IMR-90 (cell line): ENCODE measurements at regions not wholly inside any gene's neighbourhood (a gene's known extent, or its start where the extent isn't known, plus 50 kb on each side); places are given as distances from the start of the nearest gene placed in this dataset.

Experiments used
- ATAC-seq: fragments of 200-7000 bp; cut with Tn5 transposase; 2 replicates; pipeline ENCODE4 v1.9.1; 2020; ENCODE audit warnings: low read depth, mild to moderate bottlenecking, moderate library complexity
- BruUV-seq: library from RNA; stranded (reverse); fragments of 400-500 nt; replicated peaks from 2 replicates; lab custom pipeline; 2021; lab: Mats Ljungman, UMichigan
- CTCF ChIA-PET: fragments of 300-600 bp; formaldehyde crosslinking; extraction: SDS; loops from one replicate; lab custom pipeline; 2021; ENCODE audit warnings: antibody characterized with exemption; lab: Yijun Ruan, JAX
- POLR2A ChIA-PET: fragments of 300-600 bp; sonication (Branson Sonifier 250); formaldehyde crosslinking; loops from one replicate; lab custom pipeline; 2022; ENCODE audit warnings: antibody characterized with exemption; ENCODE audit not compliant: unreplicated experiment; lab: Charles Lee
- DNase-seq: peaks from one replicate; pipeline ENCODE4 v3.0.0; 2013
- H2AFZ ChIP-seq: replicated peaks from 2 replicates; pipeline ENCODE3; 2013; ENCODE audit warnings: low read length, mild to moderate bottlenecking; ENCODE audit not compliant: poor library complexity
- H2AK5ac ChIP-seq: 2 replicates; pipeline ENCODE4 v1.6.1; 2013; ENCODE audit warnings: low read depth, low read length, inconsistent platforms
- H2AK9ac ChIP-seq: replicated peaks from 2 replicates; pipeline ENCODE3; 2013; ENCODE audit warnings: mild to moderate bottlenecking, low read depth, low read length, moderate library complexity; ENCODE audit not compliant: poor library complexity
- H2BK120ac ChIP-seq: 2 replicates; pipeline ENCODE4 v1.6.1; 2013; ENCODE audit warnings: low read depth, low read length, inconsistent platforms
- H2BK15ac ChIP-seq: 3 replicates; pipeline ENCODE4 v1.6.1; 2013; ENCODE audit warnings: low read depth, low read length, inconsistent platforms
- H2BK20ac ChIP-seq: 2 replicates; pipeline ENCODE4 v1.6.1; 2013; ENCODE audit warnings: low read depth, mild to moderate bottlenecking, inconsistent platforms, low read length, moderate library complexity
- H2BK5ac ChIP-seq: 2 replicates; pipeline ENCODE4 v1.6.1; 2013; ENCODE audit warnings: mild to moderate bottlenecking, low read depth, low read length, inconsistent platforms; ENCODE audit not compliant: poor library complexity, severe bottlenecking
- H3K14ac ChIP-seq: replicated peaks from 2 replicates; pipeline ENCODE4 v1.6.1; 2013; ENCODE audit warnings: low read depth, low read length, inconsistent platforms
- H3K18ac ChIP-seq: 2 replicates; pipeline ENCODE4 v1.6.1; 2013; ENCODE audit warnings: low read depth, low read length, control low read depth
- H3K23ac ChIP-seq: 2 replicates; pipeline ENCODE4 v1.6.1; 2013; ENCODE audit warnings: low read depth, low read length, inconsistent platforms
- H3K27ac ChIP-seq: 2 replicates; pipeline ENCODE4 v1.5.1; 2013; ENCODE audit warnings: mild to moderate bottlenecking, control low read depth, low read length; ENCODE audit not compliant: insufficient read depth
- H3K27me3 ChIP-seq: 2 replicates; pipeline ENCODE4 v1.6.1; 2013; ENCODE audit warnings: low read length; ENCODE audit not compliant: control insufficient read depth, insufficient read depth
- H3K36me3 ChIP-seq: 2 replicates; pipeline ENCODE4 v1.6.1; 2013; ENCODE audit warnings: low read length, mixed read lengths; ENCODE audit not compliant: control insufficient read depth, insufficient read depth
- H3K4ac ChIP-seq: 2 replicates; pipeline ENCODE4 v1.6.1; 2013; ENCODE audit warnings: low read depth, low read length, inconsistent platforms
- H3K4me1 ChIP-seq: 2 replicates; pipeline ENCODE4 v1.6.1; 2013; ENCODE audit warnings: low read length, mixed read lengths; ENCODE audit not compliant: control insufficient read depth, insufficient read depth
- H3K4me2 ChIP-seq: 2 replicates; pipeline ENCODE4 v1.6.1; 2013; ENCODE audit warnings: low read depth, mild to moderate bottlenecking, control low read depth, low read length, moderate library complexity
- H3K4me3 ChIP-seq: 2 replicates; pipeline ENCODE4 v1.5.1; 2013; ENCODE audit warnings: low read depth, mild to moderate bottlenecking, control low read depth, low read length, moderate library complexity; ENCODE audit not compliant: insufficient read depth
- H3K56ac ChIP-seq: 2 replicates; pipeline ENCODE4 v1.6.1; 2013; ENCODE audit warnings: low read length, inconsistent platforms; ENCODE audit not compliant: insufficient read depth; ENCODE audit errors: extremely low read depth
- H3K79me1 ChIP-seq, 2 experiments: 2 replicates each; pipeline ENCODE4 v1.6.1; 2013; ENCODE audit warnings: low read length in 2 of 2, inconsistent platforms in 1 of 2, low read depth in 1 of 2
- H3K9ac ChIP-seq: 2 replicates; pipeline ENCODE4 v1.6.1; 2013; ENCODE audit warnings: low read depth, low read length, control low read depth
- H3K9me1 ChIP-seq: 2 replicates; pipeline ENCODE4 v1.6.1; 2013; ENCODE audit warnings: low read length, inconsistent platforms; ENCODE audit not compliant: insufficient read depth
- H3K9me3 ChIP-seq: 2 replicates; pipeline ENCODE4 v1.6.1; 2013; ENCODE audit warnings: low read length; ENCODE audit not compliant: control insufficient read depth, insufficient read depth
- H4K20me1 ChIP-seq: 2 replicates; pipeline ENCODE4 v1.6.1; 2013; ENCODE audit warnings: low read length, inconsistent platforms; ENCODE audit not compliant: insufficient read depth
- H4K5ac ChIP-seq: 2 replicates; pipeline ENCODE4 v1.6.1; 2013; ENCODE audit warnings: mild to moderate bottlenecking, low read depth, low read length, control low read depth
- H4K8ac ChIP-seq, 2 experiments: 2 replicates each; pipeline ENCODE4 v1.6.1; 2013; ENCODE audit warnings: low read depth in 2 of 2, low read length in 2 of 2, control low read depth in 1 of 2, inconsistent platforms in 1 of 2
- H4K91ac ChIP-seq: 2 replicates; pipeline ENCODE4 v1.6.1; 2013; ENCODE audit warnings: low read depth, low read length, inconsistent platforms; ENCODE audit not compliant: insufficient read depth
- BHLHE40 ChIP-seq: fragments of 150-350 bp; IDR thresholded peaks from 2 replicates; pipeline ENCODE4 v1.6.1; 2016; ENCODE audit warnings: mild to moderate bottlenecking, low read depth, low read length
- CEBPB ChIP-seq: IDR thresholded peaks from 2 replicates; pipeline ENCODE4 v1.6.1; 2012; ENCODE audit warnings: low read depth, low read length, improper control_type of control experiment
- CHD1 ChIP-seq: IDR thresholded peaks from 2 replicates; pipeline ENCODE4 v1.6.1; 2012; ENCODE audit warnings: low read depth, low read length, improper control_type of control experiment
- FOS ChIP-seq: fragments of 150-350 bp; IDR thresholded peaks from 2 replicates; pipeline ENCODE4 v1.6.1; 2016; ENCODE audit warnings: low read depth, low read length
- MAFK ChIP-seq: IDR thresholded peaks from 2 replicates; pipeline ENCODE4 v1.6.1; 2012; ENCODE audit warnings: low read depth, low read length, improper control_type of control experiment
- MAZ ChIP-seq: IDR thresholded peaks from 2 replicates; pipeline ENCODE4 v1.6.1; 2012; ENCODE audit warnings: low read depth, mild to moderate bottlenecking, low read length, improper control_type of control experiment, moderate library complexity, borderline replicate concordance
- MXI1 ChIP-seq: IDR thresholded peaks from 2 replicates; pipeline ENCODE4 v1.6.1; 2012; ENCODE audit warnings: low read depth, mild to moderate bottlenecking, low read length, moderate library complexity, borderline replicate concordance
- NFE2L2 ChIP-seq: fragments of 150-350 bp; IDR thresholded peaks from 2 replicates; pipeline ENCODE4 v1.6.1; 2016; ENCODE audit warnings: low read depth, mild to moderate bottlenecking, low read length
- POLR2A ChIP-seq: IDR thresholded peaks from 2 replicates; pipeline ENCODE4 v1.6.1; 2012; ENCODE audit warnings: mild to moderate bottlenecking, low read depth, low read length
- RAD21 ChIP-seq: IDR thresholded peaks from 2 replicates; pipeline ENCODE4 v1.6.1; 2012; ENCODE audit warnings: low read length, improper control_type of control experiment
- RCOR1 ChIP-seq: IDR thresholded peaks from 2 replicates; pipeline ENCODE4 v1.6.1; 2012; ENCODE audit warnings: mild to moderate bottlenecking, low read length, improper control_type of control experiment; ENCODE audit not compliant: insufficient replicate concordance
- RFX5 ChIP-seq: IDR thresholded peaks from 2 replicates; pipeline ENCODE4 v1.8.0; 2012; ENCODE audit warnings: low read depth, mild to moderate bottlenecking, low read length, moderate library complexity
- SMC3 ChIP-seq: fragments of 150-350 bp; IDR thresholded peaks from 2 replicates; pipeline ENCODE4 v1.6.1; 2016; ENCODE audit warnings: low read depth, mild to moderate bottlenecking, antibody characterized with exemption, low read length, moderate library complexity
- WGBS, 2 experiments: methylation state at CpG; one replicate each; pipeline versions ENCODE4 v1.1.5 to v1.1.7; 2013; ENCODE audit warnings: missing lambda C conversion rate in 2 of 2; ENCODE audit not compliant: insufficient read length in 1 of 2; ENCODE audit errors: extremely low coverage in 2 of 2; 5-methylcytosine and 5-hydroxymethylcytosine counted together
- dilution Hi-C: fragments of 300-500 bp; cut with HindIII; formaldehyde crosslinking; loops from one replicate; pipeline ENCODE4 v1.14.3; 2018; ENCODE audit warnings: low sequenced_read_pairs; ENCODE audit not compliant: unreplicated experiment
- in situ Hi-C: fragments of 300-500 bp; cut with MboI; formaldehyde crosslinking; loops from 3 replicates; pipeline ENCODE4 v1.14.3; 2019; ENCODE audit warnings: low sequenced_read_pairs, inconsistent platforms, mixed read lengths
- intact Hi-C: fragments of 100-400 bp; cut with micrococcal nuclease; formaldehyde crosslinking; loops from 2 replicates; pipeline ENCODE4 v1.10.0; 2022
- TF ChIP-seq, protein P1 (sequence below): conservative IDR thresholded peaks from 2 replicates; pipeline ENCODE4 v1.5.1; 2012; ENCODE audit warnings: mild to moderate bottlenecking, low read depth, low read length, improper control_type of control experiment
- TF ChIP-seq, protein P2 (sequence below): fragments of 150-350 bp; IDR thresholded peaks from 2 replicates; pipeline ENCODE4 v1.6.1; 2017; ENCODE audit warnings: mild to moderate bottlenecking, antibody characterized with exemption, low read length, low read depth
- TF ChIP-seq, protein P3 (sequence below): fragments of 150-350 bp; IDR thresholded peaks from 2 replicates; pipeline ENCODE4 v1.6.1; 2016; ENCODE audit warnings: low read depth, mild to moderate bottlenecking, low read length, moderate library complexity, borderline replicate concordance

DNA sequence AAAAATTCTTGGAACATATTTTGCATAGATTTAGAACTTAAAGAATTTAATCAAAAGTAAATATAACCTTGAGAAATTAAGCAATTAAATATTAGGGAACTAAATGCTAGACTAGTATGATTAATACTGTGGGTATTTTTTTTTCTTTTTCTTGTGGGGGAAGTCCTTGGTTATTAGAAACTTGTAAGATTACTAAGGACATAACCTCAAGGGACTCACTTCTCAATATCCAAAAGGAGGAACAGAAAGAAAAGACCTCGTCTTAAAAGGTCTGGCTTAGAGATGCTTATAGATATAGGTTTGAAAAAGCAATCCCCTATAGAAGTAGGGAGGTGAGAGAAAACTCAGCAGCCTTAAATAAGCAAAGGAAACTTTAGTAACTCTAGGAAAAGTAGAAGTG is 368.5 kb downstream of the INSC start:
- Histone ChIP-seq H4K91ac (no peak overlapping the region), H3K4ac (no peak overlapping the region), H3K56ac (no peak overlapping the region), H2AFZ (no peak overlapping the region), H3K9me1 (no peaks in the 10 kb centered on the region), H2BK5ac (no peak overlapping the region), H4K20me1 (no peaks in the 10 kb centered on the region), H3K9ac (no peak overlapping the region), H3K4me1 (no peaks in the 10 kb centered on the region), H3K4me2 (no peak overlapping the region), H2BK15ac (no peak overlapping the region), H3K23ac (no peak overlapping the region), H2BK20ac (no peak overlapping the region), H3K79me1 (no peaks in the 10 kb centered on the region), H3K9me3 (no peaks in the 10 kb centered on the region), H3K4me3 (no peak overlapping the region), H3K36me3 (no peaks in the 10 kb centered on the region), H3K18ac (no peak overlapping the region), H2BK120ac (no peak overlapping the region), H3K27ac (no peak overlapping the region), H3K14ac (no peak overlapping the region), H4K8ac (no peak overlapping the region), H4K5ac (no peak overlapping the region), H3K27me3 (no peaks in the 10 kb centered on the region), H2AK9ac (no peak overlapping the region), H2AK5ac (no peak overlapping the region)
- no peak for DNase-seq
- intact Hi-C loops (no loop called here), dilution Hi-C loops (no loop called here), in situ Hi-C loops (no loop called here)
- no CpG with 5 or more reads among the region's 1 CpG for WGBS, 2 experiments
- BruUV-seq, result no TSS peak
- ChIA-PET POLR2A (no interaction called here), CTCF (no interaction called here)
- TF ChIP-seq, protein P1, sequence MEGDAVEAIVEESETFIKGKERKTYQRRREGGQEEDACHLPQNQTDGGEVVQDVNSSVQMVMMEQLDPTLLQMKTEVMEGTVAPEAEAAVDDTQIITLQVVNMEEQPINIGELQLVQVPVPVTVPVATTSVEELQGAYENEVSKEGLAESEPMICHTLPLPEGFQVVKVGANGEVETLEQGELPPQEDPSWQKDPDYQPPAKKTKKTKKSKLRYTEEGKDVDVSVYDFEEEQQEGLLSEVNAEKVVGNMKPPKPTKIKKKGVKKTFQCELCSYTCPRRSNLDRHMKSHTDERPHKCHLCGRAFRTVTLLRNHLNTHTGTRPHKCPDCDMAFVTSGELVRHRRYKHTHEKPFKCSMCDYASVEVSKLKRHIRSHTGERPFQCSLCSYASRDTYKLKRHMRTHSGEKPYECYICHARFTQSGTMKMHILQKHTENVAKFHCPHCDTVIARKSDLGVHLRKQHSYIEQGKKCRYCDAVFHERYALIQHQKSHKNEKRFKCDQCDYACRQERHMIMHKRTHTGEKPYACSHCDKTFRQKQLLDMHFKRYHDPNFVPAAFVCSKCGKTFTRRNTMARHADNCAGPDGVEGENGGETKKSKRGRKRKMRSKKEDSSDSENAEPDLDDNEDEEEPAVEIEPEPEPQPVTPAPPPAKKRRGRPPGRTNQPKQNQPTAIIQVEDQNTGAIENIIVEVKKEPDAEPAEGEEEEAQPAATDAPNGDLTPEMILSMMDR, result no peak
- TF ChIP-seq, protein P2, sequence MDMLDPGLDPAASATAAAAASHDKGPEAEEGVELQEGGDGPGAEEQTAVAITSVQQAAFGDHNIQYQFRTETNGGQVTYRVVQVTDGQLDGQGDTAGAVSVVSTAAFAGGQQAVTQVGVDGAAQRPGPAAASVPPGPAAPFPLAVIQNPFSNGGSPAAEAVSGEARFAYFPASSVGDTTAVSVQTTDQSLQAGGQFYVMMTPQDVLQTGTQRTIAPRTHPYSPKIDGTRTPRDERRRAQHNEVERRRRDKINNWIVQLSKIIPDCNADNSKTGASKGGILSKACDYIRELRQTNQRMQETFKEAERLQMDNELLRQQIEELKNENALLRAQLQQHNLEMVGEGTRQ, result no peak
- no peak for TF ChIP-seq BHLHE40
- no peak for TF ChIP-seq MAFK
- TF ChIP-seq FOS, result no peak
- TF ChIP-seq RFX5, result no peak
- TF ChIP-seq SMC3, result no peak
- no peak for TF ChIP-seq MXI1
- no peak for TF ChIP-seq RAD21
- TF ChIP-seq NFE2L2, result no peak
- no peak for TF ChIP-seq POLR2A
- TF ChIP-seq RCOR1, result no peak
- TF ChIP-seq, protein P3, sequence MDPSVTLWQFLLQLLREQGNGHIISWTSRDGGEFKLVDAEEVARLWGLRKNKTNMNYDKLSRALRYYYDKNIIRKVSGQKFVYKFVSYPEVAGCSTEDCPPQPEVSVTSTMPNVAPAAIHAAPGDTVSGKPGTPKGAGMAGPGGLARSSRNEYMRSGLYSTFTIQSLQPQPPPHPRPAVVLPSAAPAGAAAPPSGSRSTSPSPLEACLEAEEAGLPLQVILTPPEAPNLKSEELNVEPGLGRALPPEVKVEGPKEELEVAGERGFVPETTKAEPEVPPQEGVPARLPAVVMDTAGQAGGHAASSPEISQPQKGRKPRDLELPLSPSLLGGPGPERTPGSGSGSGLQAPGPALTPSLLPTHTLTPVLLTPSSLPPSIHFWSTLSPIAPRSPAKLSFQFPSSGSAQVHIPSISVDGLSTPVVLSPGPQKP, result no peak
- TF ChIP-seq CEBPB, result no peak
- no peak for TF ChIP-seq CHD1
- TF ChIP-seq MAZ, result no peak
- no peak for ATAC-seq
